Panc1 (cell line): ENCODE measurements at regions not wholly inside any gene's neighbourhood (a gene's known extent, or its start where the extent isn't known, plus 50 kb on each side); places are given as distances from the start of the nearest gene placed in this dataset.

Experiments used
- ATAC-seq: fragments of 200-7000 bp; cut with Tn5 transposase; 2 replicates; pipeline ENCODE4 v1.9.1; 2020; ENCODE audit warnings: mild to moderate bottlenecking, moderate library complexity
- BruUV-seq: library from RNA; stranded (reverse); fragments of 400-500 nt; replicated peaks from 2 replicates; lab custom pipeline; 2021; lab: Mats Ljungman, UMichigan
- CTCF ChIA-PET: fragments of 300-600 bp; sonication (Branson Sonifier 250); formaldehyde crosslinking; loops from one replicate; lab custom pipeline; 2022; ENCODE audit warnings: antibody characterized with exemption; lab: Charles Lee
- POLR2A ChIA-PET: fragments of 300-600 bp; sonication (Branson Sonifier 250); formaldehyde crosslinking; loops from one replicate; lab custom pipeline; 2022; ENCODE audit warnings: antibody characterized with exemption; lab: Charles Lee
- DNase-seq: peaks from one replicate; pipeline ENCODE4 v3.0.0-alpha.2; 2010; ENCODE audit warnings: low read depth, low spot score
- H3K27ac ChIP-seq: 2 replicates; pipeline ENCODE4 v1.5.1; 2011; ENCODE audit warnings: mild to moderate bottlenecking, low read length, inconsistent platforms
- H3K27me3 ChIP-seq: fragments of 200-500 bp; sonication (Bioruptor generic); 2 replicates; pipeline ENCODE4 v1.6.0; 2014; ENCODE audit warnings: low read length, inconsistent platforms; ENCODE audit not compliant: control insufficient read depth, insufficient read depth
- H3K36me3 ChIP-seq: fragments of 200-500 bp; sonication (Bioruptor generic); 2 replicates; pipeline ENCODE4 v1.5.1; 2014; ENCODE audit warnings: inconsistent platforms, mild to moderate bottlenecking, low read length, moderate library complexity; ENCODE audit not compliant: control insufficient read depth, insufficient read depth
- H3K4me1 ChIP-seq: 2 replicates; pipeline ENCODE4 v1.5.1; 2011; ENCODE audit warnings: inconsistent platforms, mild to moderate bottlenecking, low read length, moderate library complexity; ENCODE audit not compliant: control insufficient read depth, insufficient read depth
- H3K4me3 ChIP-seq, 2 experiments: 2 replicates each; pipeline ENCODE4 v1.5.1; 2011 to 2012; ENCODE audit warnings: low read depth in 2 of 2, low read length in 2 of 2, mild to moderate bottlenecking in 2 of 2, inconsistent platforms in 1 of 2, moderate library complexity in 1 of 2
- H3K9me3 ChIP-seq: fragments of 200-500 bp; sonication (Bioruptor generic); 2 replicates; pipeline ENCODE4 v1.5.1; 2014; ENCODE audit warnings: low read depth, mild to moderate bottlenecking, inconsistent platforms, low read length, moderate library complexity; ENCODE audit not compliant: control insufficient read depth, insufficient read depth
- CTCF ChIP-seq: fragments of 450-650 bp; IDR thresholded peaks from 2 replicates; pipeline ENCODE4 v1.5.1; 2017; ENCODE audit warnings: mild to moderate bottlenecking
- POLR2AphosphoS5 ChIP-seq: IDR thresholded peaks from 2 replicates; pipeline ENCODE4 v1.6.1; 2012; ENCODE audit warnings: mild to moderate bottlenecking, low read depth, low read length, moderate library complexity
- REST ChIP-seq, 2 experiments: IDR thresholded peaks; 2 replicates each; pipeline ENCODE4 v1.6.1; 2011 to 2012; ENCODE audit warnings: low read depth in 2 of 2, control low read depth in 1 of 2, low read length in 1 of 2, mild to moderate bottlenecking in 1 of 2, moderate library complexity in 1 of 2; ENCODE audit not compliant: insufficient read depth in 1 of 2
- SIN3A ChIP-seq: IDR thresholded peaks from 2 replicates; pipeline ENCODE4 v1.6.1; 2012; ENCODE audit warnings: low read depth, mild to moderate bottlenecking, low read length, moderate library complexity, borderline replicate concordance; ENCODE audit not compliant: insufficient read depth
- TCF7L2 ChIP-seq: IDR thresholded peaks from 2 replicates; pipeline ENCODE4 v1.6.1; 2011; ENCODE audit warnings: mild to moderate bottlenecking, low read depth, low read length, inconsistent platforms
- in situ Hi-C: cut with HindIII; loops from 2 replicates; pipeline ENCODE4 v1.10.0; 2016; ENCODE audit warnings: low sequenced_read_pairs, low pct_unique_long_range_greater_than_20kb
- intact Hi-C: fragments of 100-400 bp; cut with micrococcal nuclease; formaldehyde crosslinking; loops from one replicate; pipeline ENCODE4 v1.10.0; 2022; ENCODE audit not compliant: unreplicated experiment

- CTCF ChIA-PET: no interaction called here
- in situ Hi-C loops: no loop called here
- no peak for ATAC-seq
Observed at GRCh38 chr18:37657493-37657892, 91.9 kb upstream of the CELF4 start.

GRCh38 chr18:37654731-37655369 lies 89.3 kb upstream of the CELF4 start:
- ATAC-seq (no peak), DNase-seq (no peak)
- in situ Hi-C loops: no loop called here
- H3K4me3 ChIP-seq: no peak overlapping the region
- H3K27me3 ChIP-seq: no peaks in the 10 kb centered on the region
- ChIA-PET CTCF (no interaction called here), POLR2A (no interaction called here)
- TF ChIP-seq CTCF: no peak
- TF ChIP-seq POLR2AphosphoS5: no peak
- no peak for TF ChIP-seq SIN3A
- no peak for TF ChIP-seq TCF7L2
- no peak for TF ChIP-seq REST (IDR thresholded peaks at IDR 0.05; ENCODE audit: insufficient read depth in 1 of 2, low read depth in 2 of 2, low read length in 1 of 2)
- H3K36me3 ChIP-seq: no peaks in the 10 kb centered on the region
- H3K4me1 ChIP-seq: no peaks in the 10 kb centered on the region
- no TSS peak for BruUV-seq
- intact Hi-C loops: no loop called here
- H3K9me3 ChIP-seq: no peaks in the 10 kb centered on the region
- no peak overlapping the region for H3K27ac ChIP-seq

More at GRCh38 chr18:37657493-37657892, 91.9 kb upstream of the CELF4 start:
- POLR2A ChIA-PET: no interaction called here
- H3K36me3 ChIP-seq: no peaks in the 10 kb centered on the region
- no peak for DNase-seq
- no peak overlapping the region for H3K27ac ChIP-seq
- intact Hi-C loops: no loop called here
- H3K9me3 ChIP-seq: no peaks in the 10 kb centered on the region
- no peaks in the 10 kb centered on the region for H3K27me3 ChIP-seq
- no peak overlapping the region for H3K4me3 ChIP-seq
- H3K4me1 ChIP-seq: no peaks in the 10 kb centered on the region
- no peak for TF ChIP-seq SIN3A
- TF ChIP-seq CTCF: no peak
- no peak for TF ChIP-seq REST (IDR thresholded peaks at IDR 0.05; ENCODE audit: insufficient read depth in 1 of 2, low read depth in 2 of 2, low read length in 1 of 2)
- TF ChIP-seq TCF7L2: no peak
- no peak for TF ChIP-seq POLR2AphosphoS5
- no TSS peak for BruUV-seq
